ENCODE measurements at regions not wholly inside any gene's neighbourhood (a gene's known extent, or its start where the extent isn't known, plus 50 kb on each side); places are given as distances from the start of the nearest gene placed in this dataset.

GRCh38 chr10:52540479-52540984 is 226.5 kb downstream of the DKK1 start:
- BruUV-seq (replicated peaks) = no TSS peak
- intact Hi-C loops (cut with micrococcal nuclease) = no loop called here

More at GRCh38 chr10:52540479-52540984, 226.5 kb downstream of the DKK1 start:
- Histone ChIP-seq H3K36me3 (ENCODE audit: control insufficient read depth in 2 of 2, extremely low read depth in 1 of 2, insufficient read depth in 2 of 2, low read length in 2 of 2) (no peaks in the 10 kb centered on the region), H3K9ac (replicated peaks; ENCODE audit: extremely low read depth, insufficient read depth, low read length) (no peak overlapping the region), H3K9me1 (replicated peaks; ENCODE audit: control insufficient read depth, extremely low read depth, insufficient read depth, low read length) (no peaks in the 10 kb centered on the region), H3K27me3 (ENCODE audit: control insufficient read depth in 2 of 2, insufficient read depth in 2 of 2, low read length in 2 of 2) (no peaks in the 10 kb centered on the region), H2AFZ (ENCODE audit: low read depth, low read length) (peak overlapping the region; percentile 26), H3K79me2 (ENCODE audit: control insufficient read depth, insufficient read depth, low read length) (no peaks in the 10 kb centered on the region), H3K9me3 (replicated peaks; ENCODE audit: control insufficient read depth, insufficient read depth, low read length) (no peaks in the 10 kb centered on the region), H4K20me1 (replicated peaks; ENCODE audit: control insufficient read depth, extremely low read depth, insufficient read depth, low read length) (no peaks in the 10 kb centered on the region), H3K4me3 (replicated peaks in 1 of 3; ENCODE audit: insufficient read depth in 1 of 3, low read depth in 1 of 3, low read length in 3 of 3) (no peak overlapping the region), H3K4me1 (ENCODE audit: control insufficient read depth, extremely low read depth, insufficient read depth, low read length) (peaks cover 22% of the 10 kb centered on the region), H3K4me2 (ENCODE audit: insufficient read depth, low read length) (no peak overlapping the region), H3K27ac (ENCODE audit: insufficient read depth, low read depth, low read length) (no peak overlapping the region)
- dilution Hi-C loops (cut with MboI; ENCODE audit: extremely low pct_ligation_motif_present, low sequenced_read_pairs) = no loop called here
- TF ChIP-seq JUN (IDR thresholded peaks at IDR 0.05; ENCODE audit: borderline replicate concordance, insufficient read depth, insufficient read length, low read depth) (no peak), POLR2A (IDR thresholded peaks at IDR 0.05; ENCODE audit: low read depth, low read length) (no peak), GATA2 (IDR thresholded peaks at IDR 0.05; ENCODE audit: insufficient read depth, insufficient read length, low read depth, low read length) (no peak), FOS (IDR thresholded peaks at IDR 0.05; ENCODE audit: borderline replicate concordance, insufficient read depth, low read length) (no peak), EZH2 (IDR thresholded peaks at IDR 0.05; ENCODE audit: borderline replicate concordance, low read depth, low read length, severe bottlenecking) (no peak), MYC (IDR thresholded peaks at IDR 0.05; ENCODE audit: low read depth, low read length) (no peak), POLR2AphosphoS5 (IDR thresholded peaks at IDR 0.05; ENCODE audit: insufficient read depth, low read depth, low read length) (no peak), CTCF (IDR thresholded peaks at IDR 0.05; ENCODE audit: extremely low read depth in 1 of 2, insufficient read depth in 1 of 2, low read depth in 1 of 2, low read length in 2 of 2) (no peak)
- TF ChIP-seq, protein P1, sequence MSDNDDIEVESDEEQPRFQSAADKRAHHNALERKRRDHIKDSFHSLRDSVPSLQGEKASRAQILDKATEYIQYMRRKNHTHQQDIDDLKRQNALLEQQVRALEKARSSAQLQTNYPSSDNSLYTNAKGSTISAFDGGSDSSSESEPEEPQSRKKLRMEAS (IDR thresholded peaks at IDR 0.05; ENCODE audit: insufficient read depth, insufficient read length) = no peak
- no peak for FAIRE-seq
- POLR2A ChIA-PET = no interaction called here
- peak; percentile 3 for DNase-seq (ENCODE audit: low read depth, low spot score)
- CTCF ChIA-PET = interaction anchor here (1.0 to 1.1 kb wide), 2 partner anchors 10 to 49 kb away, joined by 3 read pairs; no protein-coding TSS in a partner anchor
